HepG2 (cell line): ENCODE measurements at regions not wholly inside any gene's neighbourhood (a gene's known extent, or its start where the extent isn't known, plus 50 kb on each side); places are given as distances from the start of the nearest gene placed in this dataset.

Source experiments
- ATAC-seq: fragments of 200-7000 bp; cut with Tn5 transposase; 3 replicates; pipeline ENCODE4 v1.9.1; 2020; ENCODE audit warnings: mild to moderate bottlenecking, moderate library complexity
- BruUV-seq: library from RNA; stranded (reverse); fragments of 400-500 nt; replicated peaks from 2 replicates; lab custom pipeline; 2021; lab: Mats Ljungman, UMichigan
- CTCF ChIA-PET: fragments of 300-600 bp; formaldehyde crosslinking; extraction: SDS; loops from one replicate; lab custom pipeline; 2021; ENCODE audit warnings: low total read pairs, inconsistent platforms, low intra/inter-chr PET ratio; lab: Yijun Ruan, JAX
- POLR2A ChIA-PET: fragments of 350-600 bp; sonication (Branson Sonifier 250); formaldehyde crosslinking; loops from one replicate; lab custom pipeline; 2020; ENCODE audit warnings: antibody characterized with exemption, inconsistent platforms; lab: Yijun Ruan, JAX
- DNase-seq: peaks from one replicate; pipeline ENCODE4 v3.0.0-alpha.2; 2015; ENCODE audit warnings: low spot score
- FAIRE-seq: peaks from 3 replicates; lab custom pipeline; 2011; peaks lifted over from hg19 to GRCh38; lab: Jason Lieb, UNC
- H2AFZ ChIP-seq: one replicate; pipeline ENCODE4 v1.6.1; 2011; ENCODE audit warnings: low read length, inconsistent platforms
- H3K27ac ChIP-seq: fragments of 300-600 bp; 3 replicates; pipeline ENCODE4 v1.8.0; 2011; ENCODE audit warnings: mixed run types, mild to moderate bottlenecking, mixed read lengths, low read length, inconsistent platforms; ENCODE audit not compliant: insufficient read depth; ENCODE audit errors: extremely low read length
- H3K27me3 ChIP-seq, 2 experiments: fragments of 200-600 bp in 1 of 2; 2 replicates in 1 of 2; 3 replicates in 1 of 2; pipeline versions ENCODE4 v1.6.0 to v1.8.0; 2011; ENCODE audit warnings: low read length in 2 of 2, mild to moderate bottlenecking in 2 of 2, moderate library complexity in 2 of 2, inconsistent platforms in 1 of 2; ENCODE audit not compliant: insufficient read depth in 2 of 2, control insufficient read depth in 1 of 2
- H3K36me3 ChIP-seq, 2 experiments: fragments of 200-600 bp in 1 of 2; replicated peaks in 1 of 2; 2 replicates in 1 of 2; 3 replicates in 1 of 2; pipeline versions ENCODE4 v1.5.1 to v1.8.0; 2011; ENCODE audit warnings: low read length in 2 of 2, inconsistent platforms in 1 of 2; ENCODE audit not compliant: insufficient read depth in 2 of 2, control insufficient read depth in 1 of 2
- H3K4me1 ChIP-seq: 2 replicates; pipeline ENCODE4 v1.5.1; 2012; ENCODE audit warnings: low read length, inconsistent platforms; ENCODE audit not compliant: insufficient read depth
- H3K4me2 ChIP-seq: 2 replicates; pipeline ENCODE4 v1.6.0; 2011; ENCODE audit warnings: low read depth, low read length, inconsistent platforms
- H3K4me3 ChIP-seq, 3 experiments: fragments of 200-600 bp in 1 of 3; sonication (generic), shearing (Covaris generic) in 1 of 3; replicated peaks in 1 of 3; 2 replicates each; pipeline ENCODE4 v1.5.1; 2011 to 2016; ENCODE audit warnings: low read length in 3 of 3, inconsistent platforms in 2 of 3, low read depth in 2 of 3, mild to moderate bottlenecking in 2 of 3, control low read depth in 1 of 3, mixed read lengths in 1 of 3; ENCODE audit not compliant: insufficient read depth in 1 of 3
- H3K79me2 ChIP-seq: one replicate; pipeline ENCODE4 v1.6.1; 2011; ENCODE audit warnings: low read length, inconsistent platforms; ENCODE audit not compliant: insufficient read depth
- H3K9ac ChIP-seq: 2 replicates; pipeline ENCODE4 v1.6.0; 2011; ENCODE audit warnings: mild to moderate bottlenecking, low read depth, low read length, inconsistent platforms; ENCODE audit not compliant: insufficient read depth
- H3K9me3 ChIP-seq: 2 replicates; pipeline ENCODE4 v1.5.1; 2012; ENCODE audit warnings: mild to moderate bottlenecking, low read length
- H4K20me1 ChIP-seq: 2 replicates; pipeline ENCODE4 v1.6.0; 2011; ENCODE audit warnings: inconsistent platforms, mild to moderate bottlenecking, low read length, moderate library complexity; ENCODE audit not compliant: insufficient read depth
- CREBL2 ChIP-seq: sonication (generic); formaldehyde crosslinking; IDR thresholded peaks from 2 replicates; pipeline ENCODE4 v1.8.1; 2023; ENCODE audit warnings: missing genetic modification reagents, mild to moderate bottlenecking, borderline replicate concordance
- FOXP4 ChIP-seq: sonication (generic); formaldehyde crosslinking; IDR thresholded peaks from 2 replicates; pipeline ENCODE4 v1.4.0; 2020; ENCODE audit warnings: missing genetic modification reagents
- GATA4 ChIP-seq: sonication (generic); IDR thresholded peaks from 2 replicates; pipeline ENCODE4 v1.6.1; 2016; ENCODE audit warnings: antibody characterized with exemption, low read depth, borderline replicate concordance
- IKZF4 ChIP-seq: sonication (generic); formaldehyde crosslinking; IDR thresholded peaks from 2 replicates; pipeline ENCODE4 v1.5.1; 2020; ENCODE audit warnings: borderline replicate concordance, mild to moderate bottlenecking, low read depth, missing genetic modification reagents; ENCODE audit errors: not compliant biosample characterization
- SNAPC4 ChIP-seq: sonication (generic); formaldehyde crosslinking; IDR thresholded peaks from 2 replicates; pipeline ENCODE4 v1.4.0; 2020; ENCODE audit warnings: mild to moderate bottlenecking, missing genetic modification reagents
- SP5 ChIP-seq: IDR thresholded peaks from 2 replicates; pipeline ENCODE4 v1.6.1; 2016; ENCODE audit warnings: low read depth, borderline replicate concordance
- SRY ChIP-seq: sonication (generic); formaldehyde crosslinking; IDR thresholded peaks from 2 replicates; pipeline ENCODE4 v1.8.0; 2022; ENCODE audit warnings: mild to moderate bottlenecking, missing genetic modification reagents
- ZNF318 ChIP-seq: sonication (generic); formaldehyde crosslinking; IDR thresholded peaks from 2 replicates; pipeline ENCODE4 v1.4.0; 2020; ENCODE audit warnings: mild to moderate bottlenecking, missing genetic modification reagents
- ZNF563 ChIP-seq: sonication (generic); formaldehyde crosslinking; IDR thresholded peaks from 2 replicates; pipeline ENCODE4 v1.8.0; 2022; ENCODE audit warnings: mild to moderate bottlenecking, moderate library complexity, missing genetic modification reagents
- WGBS: methylation state at CpG from one replicate; pipeline ENCODE4 v1.1.6; 2017; ENCODE audit warnings: low lambda C conversion rate; 5-methylcytosine and 5-hydroxymethylcytosine counted together
- in situ Hi-C: cut with HindIII; loops from 2 replicates; pipeline ENCODE4 v1.10.0; 2017; ENCODE audit warnings: low pct_unique_long_range_greater_than_20kb; ENCODE audit not compliant: extremely low pct_ligation_motif_present
- intact Hi-C: fragments of 100-400 bp; cut with micrococcal nuclease; formaldehyde crosslinking; loops from one replicate; pipeline ENCODE4 v1.10.0; 2022; ENCODE audit not compliant: unreplicated experiment

GRCh38 chr3:71961891-71962290 is 176.9 kb upstream of the PROK2 start:
- POLR2A ChIA-PET: no interaction called here
- Histone ChIP-seq H3K4me3 (no peak overlapping the region), H3K4me1 (no peaks in the 10 kb centered on the region), H3K27ac (no peak overlapping the region)
- TF ChIP-seq GATA4 (no peak), ZNF318 (CRISPR knock-in tag) (no peak), SNAPC4 (CRISPR knock-in tag) (no peak), FOXP4 (no peak), SRY (no peak), SP5 (CRISPR knock-in tag) (no peak), ZNF563 (CRISPR knock-in tag) (no peak), IKZF4 (CRISPR knock-in tag) (no peak), CREBL2 (CRISPR knock-in tag) (no peak)
- TF ChIP-seq, all 625 proteins: peak for 0
- in situ Hi-C loops: loop anchor here (25.0 kb wide), 1 partner anchor 850 kb away; no protein-coding TSS in a partner anchor
- FAIRE-seq (no peak), ATAC-seq (no peak), DNase-seq (no peak)
- no peaks in the 10 kb centered on the region for H4K20me1 ChIP-seq
- H3K79me2 ChIP-seq: no peaks in the 10 kb centered on the region
- peaks cover 0 to 4% of the 10 kb centered on the region in 2 experiments; a peak in 1 of 5 replicates for H3K27me3 ChIP-seq
- no peak overlapping the region for H2AFZ ChIP-seq
- no TSS peak for BruUV-seq
- no peaks in the 10 kb centered on the region for H3K36me3 ChIP-seq
- 38% methylated on average over 2 of the region's 2 CpGs for WGBS
- no peaks in the 10 kb centered on the region for H3K9me3 ChIP-seq
- H3K4me2 ChIP-seq: no peak overlapping the region
- no peak overlapping the region for H3K9ac ChIP-seq
- intact Hi-C loops: no loop called here
- CTCF ChIA-PET: no interaction called here
